Coronary artery (tissue), 2 donors: ENCODE measurements at regions not wholly inside any gene's neighbourhood (a gene's known extent, or its start where the extent isn't known, plus 50 kb on each side); places are given as distances from the start of the nearest gene placed in this dataset.
"Not testable (repeated sequence)": the region's sequence is repeated elsewhere in the genome, so short reads cannot be mapped to it uniquely, and the experiment has no call there.

ENCODE experiments used
- DNase-seq: peaks from one replicate; pipeline ENCODE4 v3.0.0-alpha.2; 2017; ENCODE audit warnings: low spot score
- H3K27ac ChIP-seq, 2 donors: fragments of 200-600 bp; sonication (generic); one replicate each; pipeline ENCODE4 v1.5.1; 2016 to 2019
- H3K4me3 ChIP-seq: fragments of 200-600 bp; sonication (generic); 2 replicates; pipeline ENCODE4 v1.5.1; 2016; ENCODE audit warnings: mild to moderate bottlenecking, moderate library complexity
- CTCF ChIP-seq: fragments of 200-600 bp; sonication (generic); IDR thresholded peaks from one replicate; pipeline ENCODE4 v1.5.1; 2019; ENCODE audit warnings: antibody characterized with exemption

- no peak for DNase-seq
- no peak for TF ChIP-seq CTCF
- no peak overlapping the region for H3K4me3 ChIP-seq
- H3K27ac ChIP-seq, result peak overlapping the region; percentile 28 to 32
Observed at GRCh38 chr5:96293966-96294883, 138.8 kb downstream of the PCSK1 start.

- Histone ChIP-seq H3K27ac (no peak overlapping the region), H3K4me3 (no peak overlapping the region)
- DNase-seq, result no peak
- TF ChIP-seq CTCF, result no peak
Observed at GRCh38 chr5:96292582-96293247, 140.3 kb downstream of the PCSK1 start.

GRCh38 chr5:96289287-96289686 is 143.8 kb downstream of the PCSK1 start:
- not testable (repeated sequence) for DNase-seq, H3K27ac ChIP-seq

GRCh38 chr5:96288845-96289185 is 144.2 kb downstream of the PCSK1 start:
- Histone ChIP-seq H3K4me3 (no peak overlapping the region), H3K27ac (peak overlapping the region in 1 of 2 donors; percentile 9)
- DNase-seq, result no peak
- no peak for TF ChIP-seq CTCF

More at GRCh38 chr5:96289287-96289686, 143.8 kb downstream of the PCSK1 start:
- not testable (repeated sequence) for H3K4me3 ChIP-seq

- Histone ChIP-seq H3K27ac (peak overlapping the region; percentile 9 to 18), H3K4me3 (no peak overlapping the region)
- TF ChIP-seq CTCF, result no peak
- DNase-seq, result no peak
Observed at GRCh38 chr5:96288166-96288844, 144.7 kb downstream of the PCSK1 start.

GRCh38 chr5:96287136-96287535 is 145.9 kb downstream of the PCSK1 start:
- no peak for DNase-seq
- H3K27ac ChIP-seq, result no peak overlapping the region
- no peak overlapping the region for H3K4me3 ChIP-seq
- no peak for TF ChIP-seq CTCF

GRCh38 chr5:96285823-96286222 is 147.2 kb downstream of the PCSK1 start:
- H3K4me3 ChIP-seq, result no peak overlapping the region
- TF ChIP-seq CTCF, result no peak
- DNase-seq, result no peak
- no peak overlapping the region for H3K27ac ChIP-seq
